H9 (cell line): ENCODE measurements at regions not wholly inside any gene's neighbourhood (a gene's known extent, or its start where the extent isn't known, plus 50 kb on each side); places are given as distances from the start of the nearest gene placed in this dataset.

ENCODE experiments used
- DNase-seq: peaks from one replicate; pipeline ENCODE4 v3.0.0-alpha.2; 2017
- H2AFZ ChIP-seq: one replicate; pipeline ENCODE4 v1.6.1; 2013; ENCODE audit warnings: mild to moderate bottlenecking, low read length, control low read depth, moderate library complexity
- H2AK5ac ChIP-seq: 2 replicates; pipeline ENCODE4 v1.6.1; 2013; ENCODE audit warnings: low read length, control low read depth, mixed read lengths; ENCODE audit not compliant: insufficient read length
- H2BK120ac ChIP-seq: one replicate; pipeline ENCODE4 v1.6.1; 2013; ENCODE audit warnings: low read depth, mild to moderate bottlenecking, low read length, control low read depth, inconsistent platforms; ENCODE audit not compliant: poor library complexity, severe bottlenecking
- H2BK12ac ChIP-seq: 2 replicates; pipeline ENCODE4 v1.6.1; 2013; ENCODE audit warnings: low read length, control low read depth, mixed read lengths, low read depth; ENCODE audit not compliant: insufficient read length
- H2BK15ac ChIP-seq: 2 replicates; pipeline ENCODE4 v1.6.1; 2013; ENCODE audit warnings: low read depth, low read length, control low read depth
- H2BK20ac ChIP-seq: one replicate; pipeline ENCODE4 v1.6.1; 2013; ENCODE audit warnings: low read depth, mild to moderate bottlenecking, low read length, control low read depth, inconsistent platforms; ENCODE audit not compliant: poor library complexity, severe bottlenecking
- H2BK5ac ChIP-seq: 2 replicates; pipeline ENCODE4 v1.6.1; 2013; ENCODE audit warnings: low read length, control low read depth, mixed read lengths; ENCODE audit not compliant: insufficient read length
- H3K14ac ChIP-seq: 2 replicates; pipeline ENCODE4 v1.6.1; 2013; ENCODE audit warnings: low read length, control low read depth; ENCODE audit not compliant: insufficient read depth
- H3K18ac ChIP-seq: 2 replicates; pipeline ENCODE4 v1.6.1; 2013; ENCODE audit warnings: low read depth, mild to moderate bottlenecking, mixed read lengths, low read length, control low read depth; ENCODE audit not compliant: insufficient read length
- H3K23ac ChIP-seq: 2 replicates; pipeline ENCODE4 v1.6.1; 2013; ENCODE audit warnings: low read length, control low read depth, mixed read lengths, low read depth; ENCODE audit not compliant: insufficient read length
- H3K23me2 ChIP-seq: 2 replicates; pipeline ENCODE4 v1.6.1; 2013; ENCODE audit warnings: low read depth, mild to moderate bottlenecking, mixed read lengths, low read length, control low read depth; ENCODE audit not compliant: insufficient read length, poor library complexity, severe bottlenecking
- H3K27ac ChIP-seq: 2 replicates; pipeline ENCODE4 v1.5.1; 2013; ENCODE audit warnings: low read length, control low read depth, mixed read lengths, low read depth; ENCODE audit not compliant: insufficient read length
- H3K27me3 ChIP-seq: 2 replicates; pipeline ENCODE4 v1.6.1; 2013; ENCODE audit warnings: low read length, control low read depth, inconsistent platforms; ENCODE audit not compliant: insufficient read depth
- H3K4ac ChIP-seq: 2 replicates; pipeline ENCODE4 v1.6.1; 2013; ENCODE audit warnings: low read depth, mild to moderate bottlenecking, control low read depth, inconsistent platforms, low read length, moderate library complexity
- H3K4me1 ChIP-seq: 2 replicates; pipeline ENCODE4 v1.6.1; 2013; ENCODE audit warnings: low read length, control low read depth, inconsistent platforms; ENCODE audit not compliant: insufficient read depth
- H3K4me2 ChIP-seq: 2 replicates; pipeline ENCODE4 v1.6.1; 2013; ENCODE audit warnings: low read length, control low read depth, mixed read lengths; ENCODE audit not compliant: insufficient read length, insufficient read depth
- H3K56ac ChIP-seq: 2 replicates; pipeline ENCODE4 v1.6.1; 2013; ENCODE audit warnings: low read depth, mild to moderate bottlenecking, mixed read lengths, low read length, control low read depth; ENCODE audit not compliant: insufficient read length
- H3K79me1 ChIP-seq: 2 replicates; pipeline ENCODE4 v1.6.1; 2013; ENCODE audit warnings: low read depth, mild to moderate bottlenecking, moderate library complexity, low read length, control low read depth, inconsistent platforms; ENCODE audit not compliant: insufficient read depth, poor library complexity, severe bottlenecking
- H3K79me2 ChIP-seq: 2 replicates; pipeline ENCODE4 v1.6.1; 2013; ENCODE audit warnings: low read length, control low read depth, inconsistent platforms; ENCODE audit not compliant: insufficient read depth
- H3K9ac ChIP-seq: 2 replicates; pipeline ENCODE4 v1.6.1; 2013; ENCODE audit warnings: low read length, control low read depth, mixed read lengths; ENCODE audit not compliant: insufficient read length; ENCODE audit errors: extremely low read depth
- H3K9me3 ChIP-seq: one replicate; pipeline ENCODE4 v1.6.1; 2013; ENCODE audit warnings: low read depth, low read length, inconsistent platforms; ENCODE audit not compliant: control insufficient read depth
- H3T11ph ChIP-seq: one replicate; pipeline ENCODE4 v1.6.1; 2013; ENCODE audit warnings: mild to moderate bottlenecking, low read length, control low read depth, inconsistent platforms
- H4K20me1 ChIP-seq: one replicate; pipeline ENCODE4 v1.6.1; 2013; ENCODE audit not compliant: control insufficient read depth, insufficient read length, insufficient read depth
- H4K5ac ChIP-seq: 2 replicates; pipeline ENCODE4 v1.6.1; 2013; ENCODE audit warnings: low read depth, mild to moderate bottlenecking, mixed read lengths, low read length, control low read depth; ENCODE audit not compliant: insufficient read length
- H4K8ac ChIP-seq: replicated peaks from 2 replicates; pipeline ENCODE4 v1.6.1; 2013; ENCODE audit warnings: low read length, control low read depth, mixed read lengths, low read depth; ENCODE audit not compliant: insufficient read length
- H4K91ac ChIP-seq: 2 replicates; pipeline ENCODE4 v1.6.1; 2013; ENCODE audit warnings: low read depth, mild to moderate bottlenecking, moderate library complexity, mixed read lengths, low read length, control low read depth; ENCODE audit not compliant: insufficient read length
- H3K27ac Mint-ChIP-seq, 3 experiments: 2 replicates in 2 of 3; 3 replicates in 1 of 3; pipeline ENCODE4 v1.8.0; 2020 to 2021; ENCODE audit warnings: mixed read lengths in 3 of 3, mild to moderate bottlenecking in 1 of 3, moderate library complexity in 1 of 3
- H3K27me3 Mint-ChIP-seq: 2 replicates; pipeline ENCODE4 v1.8.0; 2021; ENCODE audit warnings: low read depth, mild to moderate bottlenecking, moderate library complexity, mixed read lengths
- H3K36me3 Mint-ChIP-seq, 3 experiments: 2 replicates in 2 of 3; 3 replicates in 1 of 3; pipeline ENCODE4 v1.8.0; 2020 to 2021; ENCODE audit warnings: low read depth in 3 of 3, mixed read lengths in 3 of 3; ENCODE audit not compliant: insufficient read depth in 1 of 3
- H3K4me1 Mint-ChIP-seq, 2 experiments: 2 replicates each; pipeline ENCODE4 v1.8.0; 2020; ENCODE audit warnings: mixed read lengths in 2 of 2
- H3K4me3 Mint-ChIP-seq, 2 experiments: 2 replicates in 1 of 2; 3 replicates in 1 of 2; pipeline ENCODE4 v1.8.0; 2020 to 2021; ENCODE audit warnings: mild to moderate bottlenecking in 2 of 2, mixed read lengths in 2 of 2, moderate library complexity in 1 of 2
- H3K9me3 Mint-ChIP-seq, 2 experiments: 2 replicates in 1 of 2; 3 replicates in 1 of 2; pipeline ENCODE4 v1.8.0; 2020; ENCODE audit warnings: mild to moderate bottlenecking in 2 of 2, mixed read lengths in 2 of 2, moderate library complexity in 1 of 2
- TF ChIP-seq, protein P1 (sequence below): fragments of 200-600 bp; sonication (generic); conservative IDR thresholded peaks from 3 replicates; pipeline ENCODE4 v1.8.0; 2021; ENCODE audit warnings: antibody characterized with exemption, mild to moderate bottlenecking

DNA sequence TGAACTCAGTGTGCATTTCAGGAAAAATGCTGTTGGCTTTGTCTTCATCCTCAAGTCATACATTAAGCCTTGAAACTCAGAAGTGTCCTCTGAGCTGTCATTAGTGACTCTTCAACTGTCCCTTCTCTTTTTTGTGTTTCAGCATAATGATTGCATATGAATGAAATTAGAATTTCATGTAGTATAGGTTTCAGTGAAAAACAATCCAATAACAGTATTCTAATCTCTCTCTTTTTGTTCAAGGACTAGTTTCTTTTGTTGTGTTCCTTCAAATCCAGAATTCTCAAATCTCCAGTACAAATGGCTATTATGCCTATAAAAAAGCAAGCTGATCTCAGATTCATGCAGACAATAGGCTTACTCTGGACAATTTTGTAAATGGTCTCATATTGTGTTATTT, 133.5 kb downstream of the QPCT start:
- Histone ChIP-seq H4K20me1 (no peaks in the 10 kb centered on the region), H3T11ph (no peak overlapping the region), H3K4me1 (no peaks in the 10 kb centered on the region), H2BK15ac (no peak overlapping the region), H2AFZ (no peak overlapping the region), H4K5ac (no peak overlapping the region), H2AK5ac (no peak overlapping the region), H4K91ac (no peak overlapping the region), H3K9me3 (peaks cover 10% of the 10 kb centered on the region), H3K23me2 (no peaks in the 10 kb centered on the region), H2BK120ac (no peak overlapping the region), H2BK20ac (no peak overlapping the region), H3K79me2 (no peaks in the 10 kb centered on the region), H3K23ac (no peak overlapping the region), H3K14ac (no peak overlapping the region), H2BK12ac (no peak overlapping the region), H3K27ac (no peak overlapping the region), H3K4me2 (no peak overlapping the region), H2BK5ac (no peak overlapping the region), H3K56ac (no peak overlapping the region), H4K8ac (no peak overlapping the region), H3K4ac (no peak overlapping the region), H3K9ac (no peak overlapping the region), H3K18ac (no peak overlapping the region), H3K27me3 (no peaks in the 10 kb centered on the region), H3K79me1 (no peaks in the 10 kb centered on the region)
- Mint-ChIP-seq H3K9me3 (peaks cover 12 to 15% of the 10 kb centered on the region in 2 experiments), H3K27ac (no peak overlapping the region), H3K27me3 (no peaks in the 10 kb centered on the region), H3K4me3 (no peak overlapping the region), H3K36me3 (peaks cover 3 to 5% (median 3%) of the 10 kb centered on the region in 3 experiments; a peak in 5 of 7 replicates), H3K4me1 (0 out of 4 replicates have a peak, but pooled peaks cover 0 to 3% of the 10 kb centered on the region in 2 experiments)
- DNase-seq: no peak
- TF ChIP-seq, protein P1, sequence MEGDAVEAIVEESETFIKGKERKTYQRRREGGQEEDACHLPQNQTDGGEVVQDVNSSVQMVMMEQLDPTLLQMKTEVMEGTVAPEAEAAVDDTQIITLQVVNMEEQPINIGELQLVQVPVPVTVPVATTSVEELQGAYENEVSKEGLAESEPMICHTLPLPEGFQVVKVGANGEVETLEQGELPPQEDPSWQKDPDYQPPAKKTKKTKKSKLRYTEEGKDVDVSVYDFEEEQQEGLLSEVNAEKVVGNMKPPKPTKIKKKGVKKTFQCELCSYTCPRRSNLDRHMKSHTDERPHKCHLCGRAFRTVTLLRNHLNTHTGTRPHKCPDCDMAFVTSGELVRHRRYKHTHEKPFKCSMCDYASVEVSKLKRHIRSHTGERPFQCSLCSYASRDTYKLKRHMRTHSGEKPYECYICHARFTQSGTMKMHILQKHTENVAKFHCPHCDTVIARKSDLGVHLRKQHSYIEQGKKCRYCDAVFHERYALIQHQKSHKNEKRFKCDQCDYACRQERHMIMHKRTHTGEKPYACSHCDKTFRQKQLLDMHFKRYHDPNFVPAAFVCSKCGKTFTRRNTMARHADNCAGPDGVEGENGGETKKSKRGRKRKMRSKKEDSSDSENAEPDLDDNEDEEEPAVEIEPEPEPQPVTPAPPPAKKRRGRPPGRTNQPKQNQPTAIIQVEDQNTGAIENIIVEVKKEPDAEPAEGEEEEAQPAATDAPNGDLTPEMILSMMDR: no peak
